Karpas-422 (cell line): ENCODE measurements at regions not wholly inside any gene's neighbourhood (a gene's known extent, or its start where the extent isn't known, plus 50 kb on each side); places are given as distances from the start of the nearest gene placed in this dataset.

ENCODE experiments used
- DNase-seq: peaks from one replicate; pipeline ENCODE4 v3.0.0-alpha.2; 2015
- H2AFZ ChIP-seq: fragments of 200-600 bp; sonication (generic); 2 replicates; pipeline ENCODE4 v1.6.1; 2014; ENCODE audit warnings: antibody characterized with exemption, low read length, mixed read lengths
- H3K27ac ChIP-seq: fragments of 200-600 bp; sonication (generic); 2 replicates; pipeline ENCODE4 v1.5.1; 2014; ENCODE audit warnings: mild to moderate bottlenecking, low read length, moderate library complexity
- H3K27me3 ChIP-seq: fragments of 200-600 bp; sonication (generic); 2 replicates; pipeline ENCODE4 v1.6.1; 2014; ENCODE audit warnings: low read length, mixed read lengths
- H3K36me3 ChIP-seq: fragments of 200-600 bp; sonication (generic); 2 replicates; pipeline ENCODE4 v1.6.1; 2014; ENCODE audit warnings: low read length, mixed read lengths; ENCODE audit not compliant: insufficient read depth
- H3K4me1 ChIP-seq: fragments of 200-600 bp; sonication (generic); 2 replicates; pipeline ENCODE4 v1.6.1; 2014; ENCODE audit warnings: mild to moderate bottlenecking, low read length, mixed read lengths
- H3K4me2 ChIP-seq: fragments of 200-600 bp; sonication (generic); 2 replicates; pipeline ENCODE4 v1.6.1; 2014; ENCODE audit warnings: low read length, low read depth, mild to moderate bottlenecking; ENCODE audit not compliant: poor library complexity, severe bottlenecking
- H3K4me3 ChIP-seq: fragments of 200-600 bp; sonication (generic); 2 replicates; pipeline ENCODE4 v1.5.1; 2014; ENCODE audit warnings: mild to moderate bottlenecking, antibody characterized with exemption, low read length, mixed read lengths
- H3K79me2 ChIP-seq: fragments of 200-600 bp; sonication (generic); 2 replicates; pipeline ENCODE4 v1.6.1; 2014; ENCODE audit warnings: mild to moderate bottlenecking, low read length, mixed read lengths
- H3K9ac ChIP-seq: fragments of 200-600 bp; sonication (generic); 2 replicates; pipeline ENCODE4 v1.6.0; 2014; ENCODE audit warnings: low read length
- H3K9me2 ChIP-seq: fragments of 200-600 bp; sonication (generic), shearing (Covaris generic); replicated peaks from 2 replicates; pipeline ENCODE4 v1.6.0; 2014; ENCODE audit warnings: mild to moderate bottlenecking, low read length, moderate library complexity; ENCODE audit not compliant: insufficient read depth
- H3K9me3 ChIP-seq: fragments of 300-700, 200-600 bp; sonication (generic); 2 replicates; pipeline ENCODE4 v1.6.1; 2014; ENCODE audit warnings: low read length, mixed read lengths
- H4K20me1 ChIP-seq: fragments of 200-600 bp; sonication (generic); 2 replicates; pipeline ENCODE4 v1.6.1; 2014; ENCODE audit warnings: mild to moderate bottlenecking, antibody characterized with exemption, low read length, low read depth; ENCODE audit not compliant: insufficient read depth

DNA sequence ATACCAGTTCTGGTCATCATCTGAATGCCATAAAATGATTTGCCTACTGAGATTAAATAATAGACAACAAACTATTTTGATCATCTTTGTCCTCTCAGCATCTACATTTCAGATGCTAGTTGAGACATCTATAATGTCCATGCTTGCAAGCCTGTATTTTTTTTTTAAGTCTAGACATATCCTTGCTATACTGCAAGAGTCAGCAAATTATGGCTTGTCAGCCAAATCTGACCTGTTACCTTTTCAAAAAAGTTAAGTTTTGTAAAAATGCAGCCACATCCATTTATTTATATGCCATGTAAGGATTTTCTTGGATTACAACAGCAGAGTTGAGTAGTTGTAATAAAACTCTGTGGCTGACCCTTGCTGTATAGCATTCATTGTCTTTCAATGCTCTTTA, 1355.7 kb upstream of the FAM98A start:
- no peak overlapping the region for H3K9ac ChIP-seq
- no peaks in the 10 kb centered on the region for H3K79me2 ChIP-seq
- no peak overlapping the region for H3K27ac ChIP-seq
- no peaks in the 10 kb centered on the region for H4K20me1 ChIP-seq
- peaks cover 13% of the 10 kb centered on the region; the same call in 1 of the 2 replicates for H3K9me3 ChIP-seq
- H3K4me2 ChIP-seq, result no peak overlapping the region
- no peak overlapping the region for H3K4me3 ChIP-seq
- H3K27me3 ChIP-seq, result no peaks in the 10 kb centered on the region
- no peak for DNase-seq
- no peaks in the 10 kb centered on the region for H3K36me3 ChIP-seq
- H2AFZ ChIP-seq, result no peak overlapping the region
- no peaks in the 10 kb centered on the region for H3K4me1 ChIP-seq
- 0 out of 2 replicates have a peak, but pooled peaks cover 6% of the 10 kb centered on the region for H3K9me2 ChIP-seq

DNA sequence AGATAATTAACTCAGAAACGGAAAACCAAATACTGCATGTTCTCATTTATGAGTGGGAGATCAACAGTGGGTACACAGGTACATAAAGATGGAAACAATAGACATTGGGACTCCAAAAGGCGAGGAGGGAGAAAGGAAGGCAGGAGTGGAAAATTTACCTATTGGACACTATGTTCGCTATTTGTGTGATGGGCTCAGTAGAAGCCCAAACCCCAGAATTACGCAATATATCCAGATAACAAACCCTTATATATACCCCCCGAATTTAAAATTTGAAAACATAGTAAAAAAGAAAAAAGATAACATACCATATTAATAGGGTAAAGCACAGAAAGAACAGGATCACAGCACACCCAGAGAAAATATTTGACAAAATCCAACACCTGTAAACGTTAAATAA, 1351.7 kb upstream of the FAM98A start:
- Histone ChIP-seq H3K4me2 (no peak overlapping the region), H4K20me1 (no peaks in the 10 kb centered on the region), H3K36me3 (no peaks in the 10 kb centered on the region), H3K9me3 (peaks cover 15% of the 10 kb centered on the region; the same call in 1 of the 2 replicates), H2AFZ (no peak overlapping the region), H3K9me2 (0 out of 2 replicates have a peak, but pooled peaks cover 3% of the 10 kb centered on the region), H3K27ac (no peak overlapping the region), H3K27me3 (no peaks in the 10 kb centered on the region), H3K4me3 (no peak overlapping the region), H3K79me2 (no peaks in the 10 kb centered on the region), H3K9ac (no peak overlapping the region), H3K4me1 (no peaks in the 10 kb centered on the region)
- no peak for DNase-seq

DNA sequence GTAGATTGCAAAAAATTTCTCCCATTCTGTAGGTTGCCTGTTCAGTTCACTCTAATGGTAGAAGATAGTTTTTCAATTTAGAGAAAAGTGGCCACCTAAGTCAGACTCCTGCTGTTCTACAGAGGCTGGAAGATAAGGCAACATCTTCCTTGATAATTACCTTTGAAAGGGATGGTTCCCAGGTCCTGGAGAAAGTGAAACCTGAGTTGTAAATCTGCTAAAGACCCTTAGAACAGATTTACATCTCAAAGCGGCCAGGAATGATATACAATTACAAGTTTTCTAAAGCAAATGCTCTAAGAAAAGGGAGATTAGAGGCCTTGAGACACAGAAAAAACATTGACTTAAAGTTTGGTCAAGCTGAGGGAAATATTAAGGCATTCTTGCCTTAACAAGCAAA, 1350.2 kb upstream of the FAM98A start:
- peaks cover 11% of the 10 kb centered on the region; the same call in 1 of the 2 replicates for H3K9me3 ChIP-seq
- H3K9ac ChIP-seq, result no peak overlapping the region
- H3K4me2 ChIP-seq, result no peak overlapping the region
- no peaks in the 10 kb centered on the region for H3K4me1 ChIP-seq
- no peaks in the 10 kb centered on the region for H3K36me3 ChIP-seq
- H2AFZ ChIP-seq, result no peak overlapping the region
- H3K9me2 ChIP-seq, result no peaks in the 10 kb centered on the region
- H3K4me3 ChIP-seq, result no peak overlapping the region
- no peaks in the 10 kb centered on the region for H4K20me1 ChIP-seq
- DNase-seq, result no peak
- H3K79me2 ChIP-seq, result no peaks in the 10 kb centered on the region
- no peak overlapping the region for H3K27ac ChIP-seq
- H3K27me3 ChIP-seq, result no peaks in the 10 kb centered on the region

DNA sequence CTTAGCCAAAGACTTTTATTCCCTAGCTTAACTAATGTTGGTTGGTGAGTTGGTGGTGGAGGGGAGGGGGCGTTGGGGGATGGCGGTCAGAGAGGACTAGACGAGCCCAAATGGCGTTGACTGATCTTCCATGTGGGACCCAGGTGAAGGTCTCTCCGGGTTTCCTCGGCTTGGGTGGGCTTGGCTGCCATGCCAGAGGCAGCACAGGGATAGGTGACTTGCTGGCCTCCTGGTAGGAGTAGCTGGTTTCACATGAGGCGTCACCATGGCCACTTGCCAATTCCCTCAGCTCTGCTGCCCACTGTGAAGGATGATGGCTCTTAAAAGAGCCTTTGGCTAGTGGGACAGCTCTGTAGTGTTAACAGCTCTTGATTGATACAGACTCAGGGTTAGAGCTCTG, 1337.0 kb upstream of the FAM98A start:
- no peaks in the 10 kb centered on the region for H4K20me1 ChIP-seq
- no peak overlapping the region for H2AFZ ChIP-seq
- H3K27me3 ChIP-seq, result no peaks in the 10 kb centered on the region
- no peak overlapping the region for H3K4me2 ChIP-seq
- H3K9ac ChIP-seq, result no peak overlapping the region
- peaks cover 3% of the 10 kb centered on the region; the same call in 1 of the 2 replicates for H3K9me3 ChIP-seq
- no peak overlapping the region for H3K27ac ChIP-seq
- H3K36me3 ChIP-seq, result no peaks in the 10 kb centered on the region
- DNase-seq, result no peak
- H3K4me1 ChIP-seq, result no peaks in the 10 kb centered on the region
- no peak overlapping the region for H3K4me3 ChIP-seq
- no peaks in the 10 kb centered on the region for H3K9me2 ChIP-seq
- H3K79me2 ChIP-seq, result no peaks in the 10 kb centered on the region

DNA sequence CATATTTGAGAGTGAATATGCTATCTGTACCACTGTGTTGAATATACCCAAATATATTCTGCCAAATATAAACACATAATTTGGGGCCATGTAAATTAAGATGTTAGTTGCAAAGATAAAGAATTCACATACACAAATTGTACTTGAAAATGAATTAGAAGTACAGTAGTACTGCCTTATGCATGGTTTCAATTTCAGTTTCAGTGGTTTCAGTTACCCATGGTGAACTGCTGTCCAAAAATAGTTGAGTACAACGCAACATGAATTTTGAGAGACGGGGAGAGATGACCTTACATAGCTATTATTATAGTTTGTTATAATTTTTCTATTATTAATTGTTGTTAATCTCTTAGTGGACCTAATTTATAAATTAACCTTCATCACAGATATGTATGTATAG, 1313.0 kb upstream of the FAM98A start:
- Histone ChIP-seq H3K9me2 (no peaks in the 10 kb centered on the region), H3K36me3 (no peaks in the 10 kb centered on the region), H3K9ac (no peak overlapping the region), H3K27me3 (no peaks in the 10 kb centered on the region), H3K4me2 (no peak overlapping the region), H2AFZ (no peak overlapping the region), H3K4me1 (no peaks in the 10 kb centered on the region), H3K4me3 (no peak overlapping the region), H3K79me2 (no peaks in the 10 kb centered on the region), H4K20me1 (no peaks in the 10 kb centered on the region), H3K9me3 (peaks cover 6% of the 10 kb centered on the region), H3K27ac (no peak overlapping the region)
- no peak for DNase-seq

DNA sequence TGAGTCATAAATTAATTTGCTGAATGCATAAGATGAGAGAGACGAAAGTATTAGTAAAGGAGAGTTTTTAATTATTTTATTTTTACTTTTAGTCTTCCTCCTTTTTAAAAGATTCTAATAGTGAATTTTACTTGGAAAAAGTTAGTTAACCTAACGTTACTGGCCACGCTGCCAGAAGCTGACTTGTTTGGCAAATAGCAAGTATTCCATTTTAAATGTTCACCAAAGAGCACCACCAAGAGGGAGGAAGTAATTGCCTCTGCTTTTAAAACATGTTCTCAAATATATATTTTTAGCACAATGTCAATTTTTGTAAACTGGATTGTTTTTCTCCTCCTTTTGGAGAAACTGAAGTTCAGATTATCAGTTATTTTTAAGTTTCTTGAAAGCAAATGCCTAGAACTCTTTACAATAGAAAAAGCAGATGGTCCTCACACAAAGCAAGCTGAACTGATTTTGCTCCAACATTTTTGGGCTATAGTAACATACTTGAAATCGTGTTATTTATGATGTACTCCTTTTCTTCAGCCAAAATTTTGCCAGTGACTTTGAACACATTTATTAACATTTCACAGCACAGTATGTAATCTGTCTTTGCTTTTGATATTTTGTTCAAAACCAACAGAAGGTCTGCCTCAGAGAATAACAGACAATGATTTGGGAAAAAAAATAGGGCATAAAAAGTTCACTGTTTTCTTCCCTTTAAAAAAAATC, 1311.0 kb upstream of the FAM98A start:
- Histone ChIP-seq H4K20me1 (no peaks in the 10 kb centered on the region), H3K4me3 (no peak overlapping the region), H2AFZ (no peak overlapping the region), H3K9me2 (no peaks in the 10 kb centered on the region), H3K4me1 (no peaks in the 10 kb centered on the region), H3K9me3 (peaks cover 6% of the 10 kb centered on the region; the same call in 1 of the 2 replicates), H3K36me3 (no peaks in the 10 kb centered on the region), H3K27ac (no peak overlapping the region), H3K4me2 (no peak overlapping the region), H3K9ac (no peak overlapping the region), H3K27me3 (no peaks in the 10 kb centered on the region), H3K79me2 (no peaks in the 10 kb centered on the region)
- no peak for DNase-seq

DNA sequence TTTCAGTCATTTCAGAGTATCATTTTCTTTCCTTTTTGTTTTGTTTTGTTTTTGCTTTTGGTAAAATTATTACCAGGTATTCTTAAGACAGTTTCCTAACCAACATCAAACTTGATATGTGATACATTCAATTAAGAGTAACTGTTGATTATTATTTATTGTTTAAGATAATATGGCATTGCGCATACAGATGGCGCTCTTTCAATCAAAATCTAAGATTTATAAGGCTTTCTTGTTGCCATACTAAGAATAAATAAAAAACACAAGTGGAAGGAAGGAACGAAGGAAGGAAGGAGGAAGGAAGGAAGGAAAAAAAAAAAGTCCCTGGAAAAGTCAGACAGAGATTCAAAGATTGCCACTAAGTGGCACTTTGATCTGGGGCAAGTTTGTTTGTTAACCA, 1308.7 kb upstream of the FAM98A start:
- Histone ChIP-seq H3K9me3 (no peaks in the 10 kb centered on the region), H3K9ac (no peak overlapping the region), H3K79me2 (no peaks in the 10 kb centered on the region), H3K27ac (no peak overlapping the region), H3K4me2 (no peak overlapping the region), H3K36me3 (no peaks in the 10 kb centered on the region), H3K27me3 (no peaks in the 10 kb centered on the region), H3K4me1 (no peaks in the 10 kb centered on the region), H2AFZ (no peak overlapping the region), H4K20me1 (no peaks in the 10 kb centered on the region), H3K9me2 (no peaks in the 10 kb centered on the region), H3K4me3 (no peak overlapping the region)
- DNase-seq, result no peak

DNA sequence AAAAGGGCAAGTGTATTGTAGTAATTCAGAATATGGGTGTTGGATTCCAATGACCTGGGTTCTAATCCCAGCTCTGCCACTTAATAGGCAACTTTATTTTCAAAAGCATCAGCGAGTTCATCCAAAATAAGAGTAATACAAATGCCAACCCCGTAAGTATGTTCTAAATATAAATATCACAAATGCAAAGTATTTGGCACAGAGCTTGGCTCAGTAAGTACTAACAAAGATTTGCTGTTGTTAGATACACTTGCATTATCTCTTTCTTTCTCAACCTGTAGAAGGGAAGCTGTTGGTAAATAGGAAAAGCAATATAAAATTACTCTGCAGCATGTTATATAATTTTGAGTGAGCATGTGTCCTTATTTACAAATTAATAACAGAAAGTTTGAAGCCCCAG, 1302.6 kb upstream of the FAM98A start:
- H2AFZ ChIP-seq, result no peak overlapping the region
- H3K4me2 ChIP-seq, result no peak overlapping the region

More for the DNA sequence above, 1302.6 kb upstream of the FAM98A start:
- DNase-seq, result no peak
- H4K20me1 ChIP-seq, result no peaks in the 10 kb centered on the region
- no peaks in the 10 kb centered on the region for H3K27me3 ChIP-seq
- H3K4me3 ChIP-seq, result no peak overlapping the region
- 0 out of 2 replicates have a peak, but pooled peaks cover 3% of the 10 kb centered on the region for H3K9me2 ChIP-seq
- no peak overlapping the region for H3K9ac ChIP-seq
- H3K36me3 ChIP-seq, result no peaks in the 10 kb centered on the region
- H3K4me1 ChIP-seq, result no peaks in the 10 kb centered on the region
- no peak overlapping the region for H3K27ac ChIP-seq
- no peaks in the 10 kb centered on the region for H3K9me3 ChIP-seq
- H3K79me2 ChIP-seq, result no peaks in the 10 kb centered on the region
